WERI-Rb-1 (cell line): ENCODE measurements at regions not wholly inside any gene's neighbourhood (a gene's known extent, or its start where the extent isn't known, plus 50 kb on each side); places are given as distances from the start of the nearest gene placed in this dataset.

Experiments used
- DNase-seq: peaks from one replicate; pipeline ENCODE4 v3.0.0-alpha.2; 2020
- H3K27ac ChIP-seq: fragments of 250-450 bp; sonication (Bioruptor Pico); 2 replicates; pipeline ENCODE4 v1.5.1; 2020; ENCODE audit warnings: mild to moderate bottlenecking, moderate library complexity
- H3K27me3 ChIP-seq: fragments of 250-450 bp; sonication (Bioruptor Pico); 2 replicates; pipeline ENCODE4 v1.5.1; 2021; ENCODE audit warnings: mild to moderate bottlenecking, low read depth, moderate library complexity; ENCODE audit not compliant: insufficient read depth, severe bottlenecking
- H3K36me3 ChIP-seq: fragments of 250-450 bp; sonication (Bioruptor Pico); 2 replicates; pipeline ENCODE4 v1.5.1; 2020; ENCODE audit warnings: mild to moderate bottlenecking, moderate library complexity
- H3K4me3 ChIP-seq: 2 replicates; pipeline ENCODE4 v1.5.1; 2011; ENCODE audit warnings: low read depth, mild to moderate bottlenecking, control low read depth, low read length
- H3K9me3 ChIP-seq: fragments of 250-450 bp; sonication (Bioruptor Pico); 2 replicates; pipeline ENCODE4 v1.5.1; 2021; ENCODE audit warnings: mild to moderate bottlenecking, moderate library complexity; ENCODE audit not compliant: severe bottlenecking
- TF ChIP-seq, protein P1 (sequence below): IDR thresholded peaks from 2 replicates; pipeline ENCODE4 v1.5.1; 2011; ENCODE audit warnings: low read depth, mild to moderate bottlenecking, control low read depth, inconsistent platforms, low read length

DNA sequence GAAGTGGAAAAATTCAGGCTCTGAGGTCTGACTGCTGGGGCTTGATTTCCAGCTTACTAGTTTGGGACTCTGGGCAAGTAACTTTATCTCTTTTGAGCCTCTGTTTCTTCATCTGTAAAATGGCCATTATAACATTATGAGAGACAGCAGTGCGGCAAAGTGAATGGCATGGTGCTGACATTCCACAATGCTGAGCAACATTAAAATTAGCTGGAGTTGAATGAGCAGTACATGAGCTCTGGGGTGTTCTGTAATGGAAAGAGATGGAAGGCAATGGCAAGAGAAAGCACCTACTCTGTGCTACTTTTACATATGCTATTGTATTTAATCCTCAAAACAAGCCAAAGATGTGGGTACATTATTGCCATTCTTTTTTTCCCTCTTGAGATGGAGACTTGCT lies 535.7 kb upstream of the CDH11 start:
- no peak overlapping the region for H3K27ac ChIP-seq
- TF ChIP-seq, protein P1, sequence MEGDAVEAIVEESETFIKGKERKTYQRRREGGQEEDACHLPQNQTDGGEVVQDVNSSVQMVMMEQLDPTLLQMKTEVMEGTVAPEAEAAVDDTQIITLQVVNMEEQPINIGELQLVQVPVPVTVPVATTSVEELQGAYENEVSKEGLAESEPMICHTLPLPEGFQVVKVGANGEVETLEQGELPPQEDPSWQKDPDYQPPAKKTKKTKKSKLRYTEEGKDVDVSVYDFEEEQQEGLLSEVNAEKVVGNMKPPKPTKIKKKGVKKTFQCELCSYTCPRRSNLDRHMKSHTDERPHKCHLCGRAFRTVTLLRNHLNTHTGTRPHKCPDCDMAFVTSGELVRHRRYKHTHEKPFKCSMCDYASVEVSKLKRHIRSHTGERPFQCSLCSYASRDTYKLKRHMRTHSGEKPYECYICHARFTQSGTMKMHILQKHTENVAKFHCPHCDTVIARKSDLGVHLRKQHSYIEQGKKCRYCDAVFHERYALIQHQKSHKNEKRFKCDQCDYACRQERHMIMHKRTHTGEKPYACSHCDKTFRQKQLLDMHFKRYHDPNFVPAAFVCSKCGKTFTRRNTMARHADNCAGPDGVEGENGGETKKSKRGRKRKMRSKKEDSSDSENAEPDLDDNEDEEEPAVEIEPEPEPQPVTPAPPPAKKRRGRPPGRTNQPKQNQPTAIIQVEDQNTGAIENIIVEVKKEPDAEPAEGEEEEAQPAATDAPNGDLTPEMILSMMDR, result no peak
- no peaks in the 10 kb centered on the region for H3K27me3 ChIP-seq
- no peaks in the 10 kb centered on the region for H3K9me3 ChIP-seq
- no peak overlapping the region for H3K4me3 ChIP-seq
- H3K36me3 ChIP-seq, result no peaks in the 10 kb centered on the region
- DNase-seq, result no peak

DNA sequence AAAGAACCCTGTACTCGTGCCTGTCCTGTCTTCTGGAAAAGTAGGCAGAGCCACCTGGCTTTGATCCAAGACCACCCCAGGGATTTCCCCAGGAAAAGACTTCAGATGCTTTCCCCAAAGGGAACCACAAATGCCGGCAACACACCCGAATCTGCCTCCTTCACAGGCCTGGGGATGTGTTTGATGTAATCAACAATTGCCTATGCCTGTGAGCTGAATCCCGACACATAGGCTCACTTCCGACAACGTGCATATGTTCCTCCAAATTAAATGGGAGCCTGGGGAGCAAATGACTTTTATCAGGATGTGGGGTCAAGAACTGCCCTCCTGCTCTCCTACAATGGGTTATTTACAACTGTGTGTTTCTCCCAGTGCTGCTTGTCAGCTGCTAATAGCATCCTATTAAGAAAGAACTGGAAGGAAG lies 535.2 kb upstream of the CDH11 start:
- H3K9me3 ChIP-seq, result no peaks in the 10 kb centered on the region
- H3K4me3 ChIP-seq, result no peak overlapping the region
- no peak for DNase-seq
- no peaks in the 10 kb centered on the region for H3K36me3 ChIP-seq
- H3K27me3 ChIP-seq, result no peaks in the 10 kb centered on the region
- TF ChIP-seq, protein P1, result no peak
- H3K27ac ChIP-seq, result no peak overlapping the region

DNA sequence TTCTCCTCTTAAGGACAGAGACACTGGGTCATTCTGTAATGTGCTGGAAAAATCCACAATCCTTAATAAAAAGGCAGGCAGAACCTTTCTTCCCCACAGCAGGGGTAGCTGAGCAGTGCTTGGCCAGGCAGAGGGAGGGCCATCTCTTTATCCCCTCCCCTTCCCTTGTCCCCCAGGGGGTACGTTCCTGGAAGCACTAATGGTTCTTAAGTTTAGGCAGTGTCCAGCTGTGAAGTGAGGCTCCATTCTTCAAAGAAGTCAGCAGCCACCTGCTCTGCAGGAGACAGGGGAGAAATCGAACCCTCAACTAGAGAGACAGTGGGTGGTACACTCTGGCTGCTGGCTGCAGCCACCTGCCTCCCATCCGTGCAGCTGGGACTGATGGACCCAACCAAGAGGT lies 533.9 kb upstream of the CDH11 start:
- Histone ChIP-seq H3K36me3 (no peaks in the 10 kb centered on the region), H3K9me3 (no peaks in the 10 kb centered on the region), H3K27ac (no peak overlapping the region), H3K4me3 (no peak overlapping the region), H3K27me3 (no peaks in the 10 kb centered on the region)
- no peak for DNase-seq
- TF ChIP-seq, protein P1, result no peak

DNA sequence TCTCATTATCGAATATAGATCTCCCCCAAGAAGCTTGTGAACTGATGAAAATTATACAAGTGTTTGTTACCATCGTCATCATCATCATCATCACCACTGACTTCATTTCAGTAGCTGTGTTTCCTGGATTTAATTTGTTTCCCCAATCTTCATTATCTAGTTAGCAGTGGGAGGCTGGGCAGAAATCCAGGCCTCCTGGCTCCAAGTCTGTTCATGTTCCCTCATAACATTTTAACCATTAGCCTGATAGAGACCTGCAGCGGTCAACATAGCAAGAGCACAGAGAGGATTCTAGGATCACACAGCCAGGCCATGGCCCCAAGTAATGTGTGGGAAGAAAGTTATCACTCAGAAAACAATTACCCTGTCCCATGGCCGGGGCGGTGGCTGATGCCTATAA lies 526.2 kb upstream of the CDH11 start:
- Histone ChIP-seq H3K4me3 (no peak overlapping the region), H3K27me3 (no peaks in the 10 kb centered on the region), H3K36me3 (no peaks in the 10 kb centered on the region), H3K27ac (no peak overlapping the region), H3K9me3 (no peaks in the 10 kb centered on the region)
- TF ChIP-seq, protein P1, result no peak
- DNase-seq, result no peak

DNA sequence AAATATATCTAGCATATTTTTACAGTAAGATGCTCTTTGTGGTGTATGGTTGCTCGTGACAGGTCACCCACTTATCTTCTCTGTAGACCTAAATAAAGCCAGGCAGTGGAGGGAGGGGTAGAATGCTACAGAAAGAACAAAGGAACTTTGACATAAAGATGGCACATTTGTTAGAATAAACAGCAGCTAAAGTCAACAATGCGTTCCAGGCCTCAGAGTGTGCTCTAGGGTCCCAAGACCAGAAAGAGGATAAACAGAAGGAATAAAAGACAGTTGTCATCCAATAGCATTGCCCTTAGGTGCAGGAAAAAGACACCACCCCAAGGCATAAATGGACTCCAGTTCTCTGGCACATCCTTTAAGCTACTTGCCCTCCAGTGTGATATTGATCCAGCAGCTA lies 523.0 kb upstream of the CDH11 start:
- Histone ChIP-seq H3K9me3 (no peaks in the 10 kb centered on the region), H3K27me3 (no peaks in the 10 kb centered on the region), H3K36me3 (no peaks in the 10 kb centered on the region), H3K4me3 (no peak overlapping the region), H3K27ac (no peak overlapping the region)
- no peak for DNase-seq
- TF ChIP-seq, protein P1, result no peak

DNA sequence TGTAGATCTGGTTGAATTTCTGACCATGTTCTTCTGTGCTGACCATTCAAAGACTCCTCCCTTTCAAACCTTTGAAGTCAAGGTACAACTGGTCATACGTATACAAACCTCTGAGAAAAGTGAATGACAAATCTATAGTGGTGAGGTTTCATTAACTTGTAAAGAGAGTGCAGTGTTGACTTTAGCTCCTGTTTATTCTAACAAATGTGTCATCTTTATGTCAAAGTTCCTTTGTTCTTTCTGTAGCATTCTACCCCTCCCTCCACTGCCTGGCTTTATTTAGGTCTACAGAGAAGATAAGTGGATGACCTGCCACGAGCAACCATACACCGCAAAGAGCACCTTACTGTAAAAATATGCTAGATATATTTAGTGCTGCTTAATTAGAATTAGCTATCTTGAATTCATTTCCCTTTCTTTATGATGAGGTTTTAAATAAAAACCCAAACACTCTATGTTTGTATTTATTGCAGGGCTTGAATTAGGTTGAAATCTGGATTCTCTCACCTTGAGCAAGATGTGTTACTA lies 520.0 kb upstream of the CDH11 start:
- no peak overlapping the region for H3K4me3 ChIP-seq
- H3K36me3 ChIP-seq, result no peaks in the 10 kb centered on the region
- no peaks in the 10 kb centered on the region for H3K9me3 ChIP-seq
- H3K27me3 ChIP-seq, result no peaks in the 10 kb centered on the region
- no peak for DNase-seq
- H3K27ac ChIP-seq, result no peak overlapping the region
- TF ChIP-seq, protein P1, result no peak
